Gastroesophageal sphincter (tissue), 4 donors: ENCODE measurements at regions not wholly inside any gene's neighbourhood (a gene's known extent, or its start where the extent isn't known, plus 50 kb on each side); places are given as distances from the start of the nearest gene placed in this dataset.

ENCODE experiments used
- ATAC-seq: fragments of 150-250 bp; one replicate; pipeline ENCODE4 v1.9.1; 2016; ENCODE audit warnings: mild to moderate bottlenecking, moderate library complexity
- H3K27ac ChIP-seq, 4 donors: fragments of 200-600 bp; sonication (generic) in 3 of 4; 1 replicate in 3 of 4; 2 replicates in 1 of 4; pipeline ENCODE4 v1.5.1; 2016 to 2019
- H3K27me3 ChIP-seq: fragments of 200-600 bp; sonication (generic); one replicate; pipeline ENCODE4 v1.5.1; 2019
- H3K36me3 ChIP-seq, 2 donors: fragments of 200-600 bp; sonication (generic); one replicate each; pipeline ENCODE4 v1.5.1; 2019; ENCODE audit warnings: control low read depth in 1 of 2
- H3K4me1 ChIP-seq, 3 donors: fragments of 200-600 bp; sonication (generic); 1 replicate in 2 of 3; 2 replicates in 1 of 3; pipeline ENCODE4 v1.5.1; 2016 to 2019; ENCODE audit warnings: control low read depth in 2 of 3
- H3K4me3 ChIP-seq, 2 donors: fragments of 200-600 bp; sonication (generic); one replicate each; pipeline ENCODE4 v1.5.1; 2019; ENCODE audit warnings: mild to moderate bottlenecking in 1 of 2, moderate library complexity in 1 of 2
- H3K9me3 ChIP-seq, 3 donors: fragments of 200-600 bp; sonication (generic); one replicate each; pipeline ENCODE4 v1.5.1; 2017 to 2019; ENCODE audit warnings: control low read depth in 2 of 3
- EP300 ChIP-seq: sonication (generic); formaldehyde crosslinking; IDR thresholded peaks from one replicate; pipeline ENCODE4 v1.6.1; 2017; ENCODE audit warnings: antibody characterized with exemption, mild to moderate bottlenecking
- POLR2A ChIP-seq, 2 donors: fragments of 450-650 bp; IDR thresholded peaks; one replicate each; pipeline ENCODE4 v1.6.1; 2017; ENCODE audit warnings: antibody characterized with exemption in 2 of 2, mild to moderate bottlenecking in 2 of 2, moderate library complexity in 1 of 2
- POLR2AphosphoS5 ChIP-seq: sonication (generic); formaldehyde crosslinking; IDR thresholded peaks from one replicate; pipeline ENCODE4 v1.6.1; 2017; ENCODE audit warnings: antibody characterized with exemption
- WGBS, 2 donors: methylation state at CpG; one replicate each; pipeline ENCODE4 v1.1.5; 2018; ENCODE audit warnings: low coverage in 1 of 2; 5-methylcytosine and 5-hydroxymethylcytosine counted together
- TF ChIP-seq, protein P1 (sequence below), 4 experiments: fragments of 200-600 bp in 2 of 4; fragments of 450-650 bp in 2 of 4; sonication (generic) in 1 of 4; IDR thresholded peaks; one replicate each; pipeline ENCODE4 v1.5.1; 2017 to 2019; ENCODE audit warnings: antibody characterized with exemption in 4 of 4, mild to moderate bottlenecking in 2 of 4, moderate library complexity in 2 of 4

DNA sequence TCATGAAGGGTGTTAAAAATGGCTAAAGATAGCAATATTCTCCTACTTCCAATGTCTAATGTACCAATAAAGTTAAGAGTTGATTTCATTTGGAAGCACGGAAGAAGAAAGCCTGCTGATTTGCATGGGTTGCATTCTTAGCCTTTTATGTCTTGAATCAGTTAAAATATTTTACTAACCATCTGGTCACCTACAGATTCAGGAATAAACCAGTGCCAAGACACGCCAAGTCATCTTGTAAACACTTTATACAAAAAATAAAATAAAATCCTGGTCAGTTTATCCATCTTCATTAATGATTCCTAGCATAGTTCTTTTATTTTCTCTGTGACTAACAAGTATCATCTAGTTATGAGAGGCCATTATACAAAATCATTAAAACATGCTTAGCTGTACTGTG is 1031.6 kb upstream of the WWC1 start:
- Histone ChIP-seq H3K27me3 (no peaks in the 10 kb centered on the region), H3K4me3 (no peak overlapping the region), H3K4me1 (no peaks in the 10 kb centered on the region), H3K27ac (no peak overlapping the region), H3K9me3 (no peaks in the 10 kb centered on the region), H3K36me3 (no peaks in the 10 kb centered on the region)
- no peak for ATAC-seq
- TF ChIP-seq EP300 (no peak), POLR2A (IDR thresholded peaks at IDR 0.05) (no peak), POLR2AphosphoS5 (no peak)
- TF ChIP-seq, protein P1, sequence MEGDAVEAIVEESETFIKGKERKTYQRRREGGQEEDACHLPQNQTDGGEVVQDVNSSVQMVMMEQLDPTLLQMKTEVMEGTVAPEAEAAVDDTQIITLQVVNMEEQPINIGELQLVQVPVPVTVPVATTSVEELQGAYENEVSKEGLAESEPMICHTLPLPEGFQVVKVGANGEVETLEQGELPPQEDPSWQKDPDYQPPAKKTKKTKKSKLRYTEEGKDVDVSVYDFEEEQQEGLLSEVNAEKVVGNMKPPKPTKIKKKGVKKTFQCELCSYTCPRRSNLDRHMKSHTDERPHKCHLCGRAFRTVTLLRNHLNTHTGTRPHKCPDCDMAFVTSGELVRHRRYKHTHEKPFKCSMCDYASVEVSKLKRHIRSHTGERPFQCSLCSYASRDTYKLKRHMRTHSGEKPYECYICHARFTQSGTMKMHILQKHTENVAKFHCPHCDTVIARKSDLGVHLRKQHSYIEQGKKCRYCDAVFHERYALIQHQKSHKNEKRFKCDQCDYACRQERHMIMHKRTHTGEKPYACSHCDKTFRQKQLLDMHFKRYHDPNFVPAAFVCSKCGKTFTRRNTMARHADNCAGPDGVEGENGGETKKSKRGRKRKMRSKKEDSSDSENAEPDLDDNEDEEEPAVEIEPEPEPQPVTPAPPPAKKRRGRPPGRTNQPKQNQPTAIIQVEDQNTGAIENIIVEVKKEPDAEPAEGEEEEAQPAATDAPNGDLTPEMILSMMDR (IDR thresholded peaks at IDR 0.05), result no peak
- whole genome bisulfite sequencing, 2 donors, result 10 to 54% methylated on average over 2 of the region's 2 CpGs

DNA sequence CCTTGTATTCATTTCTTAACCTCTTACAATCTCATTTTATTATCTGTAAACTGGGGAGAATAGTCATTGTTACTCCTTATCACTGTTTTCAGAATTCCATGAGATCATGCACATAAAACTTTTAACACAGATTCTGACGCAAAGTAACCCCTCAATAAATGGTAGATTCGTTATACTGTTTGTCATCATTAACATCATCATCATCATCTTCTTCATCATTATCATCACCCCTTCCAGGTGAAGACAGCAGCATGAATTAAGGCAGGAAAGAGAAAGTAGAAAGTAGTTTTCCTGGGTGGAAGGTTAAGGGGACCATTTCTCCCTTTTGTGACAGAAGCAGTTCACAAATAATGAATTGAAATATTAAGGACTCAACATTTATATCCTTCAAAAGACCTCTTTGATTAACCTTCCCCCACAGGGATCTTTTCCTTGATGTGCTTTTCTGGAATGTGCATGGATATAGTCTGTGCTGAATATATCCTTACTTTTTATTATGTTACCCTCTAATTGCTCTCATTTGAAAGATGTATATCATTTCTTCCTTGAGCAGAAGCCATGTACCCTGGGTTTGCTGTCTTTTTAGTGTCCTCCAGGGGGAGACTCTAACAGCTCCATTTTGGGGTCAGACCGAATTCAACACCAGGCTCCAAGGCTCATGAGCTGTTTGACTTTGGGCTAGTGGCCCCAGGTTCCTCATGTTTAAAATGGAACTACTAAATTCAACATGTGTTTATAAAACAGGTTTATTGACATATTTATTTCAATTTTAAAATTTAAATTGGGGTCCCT is 1029.9 kb upstream of the WWC1 start:
- H3K4me3 ChIP-seq, result no peak overlapping the region
- no peak for ATAC-seq

DNA sequence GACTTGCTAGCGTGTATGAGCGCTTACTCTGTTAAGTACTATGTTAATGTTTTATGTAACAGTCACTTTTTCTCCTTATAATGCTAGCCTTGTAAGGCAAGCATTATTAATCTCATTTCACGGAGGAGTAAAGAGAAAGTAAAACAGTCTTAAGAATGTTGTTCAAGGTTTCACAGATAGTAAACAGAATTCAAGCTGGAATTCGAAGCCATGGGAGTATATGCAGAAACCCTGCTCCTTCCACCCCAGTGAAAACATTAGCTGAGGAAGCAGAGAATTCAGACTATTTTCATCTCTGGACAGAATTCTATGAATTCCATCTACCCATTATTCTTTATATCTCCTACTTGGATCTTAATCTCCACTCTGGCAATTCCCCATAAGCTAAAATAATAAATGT is 1028.3 kb upstream of the WWC1 start:
- 50 to 64% methylated on average over 4 of the region's 4 CpGs for WGBS, 2 donors
- TF ChIP-seq POLR2AphosphoS5 (no peak), EP300 (no peak), POLR2A (IDR thresholded peaks at IDR 0.05) (no peak)
- TF ChIP-seq, protein P1 (IDR thresholded peaks at IDR 0.05), result no peak
- ATAC-seq, result no peak
- Histone ChIP-seq H3K27me3 (no peaks in the 10 kb centered on the region), H3K27ac (peak overlapping the region in 1 of 4 donors; percentile 20), H3K36me3 (no peaks in the 10 kb centered on the region), H3K4me3 (no peak overlapping the region), H3K9me3 (no peaks in the 10 kb centered on the region), H3K4me1 (no peaks in the 10 kb centered on the region)

More for the DNA sequence above, 1029.9 kb upstream of the WWC1 start:
- Histone ChIP-seq H3K27me3 (no peaks in the 10 kb centered on the region), H3K9me3 (no peaks in the 10 kb centered on the region), H3K36me3 (no peaks in the 10 kb centered on the region), H3K4me1 (no peaks in the 10 kb centered on the region), H3K27ac (no peak overlapping the region)
- TF ChIP-seq EP300, result no peak
- TF ChIP-seq POLR2A (IDR thresholded peaks at IDR 0.05), result no peak
- TF ChIP-seq POLR2AphosphoS5, result no peak
- TF ChIP-seq, protein P1 (IDR thresholded peaks at IDR 0.05), result no peak
- 80 to 89% methylated on average over 2 to 3 of the region's 3 CpGs for WGBS, 2 donors

DNA sequence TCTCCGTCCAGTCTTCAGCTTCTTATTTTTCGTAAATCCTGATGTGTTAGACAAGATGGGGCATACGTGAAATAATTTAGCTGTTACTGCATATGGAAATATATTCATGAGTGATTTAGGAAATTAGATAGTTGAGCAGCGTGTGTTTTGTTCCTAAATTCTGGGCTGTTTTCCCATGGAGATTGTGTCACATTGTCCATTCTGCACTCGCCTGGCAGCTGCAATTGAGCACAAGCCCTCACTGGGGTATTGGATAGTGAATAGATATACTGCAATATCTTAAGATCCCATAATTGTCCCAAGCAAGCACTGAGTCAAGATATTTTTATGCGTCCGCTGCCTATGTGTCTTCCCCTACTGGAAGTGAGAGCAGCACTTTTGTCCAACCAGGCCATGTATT is 1027.1 kb upstream of the WWC1 start:
- H3K36me3 ChIP-seq, result no peaks in the 10 kb centered on the region
- TF ChIP-seq POLR2AphosphoS5 (no peak), POLR2A (IDR thresholded peaks at IDR 0.05) (no peak), EP300 (no peak)
- TF ChIP-seq, protein P1 (IDR thresholded peaks at IDR 0.05), result no peak
- no peaks in the 10 kb centered on the region for H3K9me3 ChIP-seq
- H3K27ac ChIP-seq, result no peak overlapping the region
- H3K4me3 ChIP-seq, result no peak overlapping the region
- peaks cover 0 to 6% (median 0%) of the 10 kb centered on the region in 3 donors for H3K4me1 ChIP-seq
- 80 to 82% methylated on average over 6 to 7 of the region's 7 CpGs for WGBS, 2 donors
- H3K27me3 ChIP-seq, result no peaks in the 10 kb centered on the region
- no peak for ATAC-seq

DNA sequence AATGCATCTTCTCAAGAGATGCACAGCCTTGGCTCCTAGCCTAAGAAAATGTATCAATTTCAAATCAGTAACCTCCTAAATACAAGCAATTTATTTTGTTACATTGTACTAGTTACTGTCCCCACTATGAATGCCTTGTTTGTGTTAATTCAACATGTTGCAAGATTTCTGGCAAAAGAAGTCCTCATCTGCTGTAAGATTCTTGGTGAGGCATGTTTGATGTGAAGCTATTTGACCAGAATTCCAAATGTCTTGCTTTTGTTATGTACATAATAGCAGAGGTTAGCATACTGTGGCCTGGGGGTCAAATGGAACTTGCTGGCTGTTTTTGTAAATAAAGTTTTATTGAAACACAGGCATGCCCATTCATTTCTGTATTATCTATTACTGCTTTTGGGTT is 1023.1 kb upstream of the WWC1 start:
- Histone ChIP-seq H3K27me3 (no peaks in the 10 kb centered on the region), H3K9me3 (no peaks in the 10 kb centered on the region), H3K4me1 (peaks cover 0 to 10% (median 2%) of the 10 kb centered on the region in 3 donors), H3K4me3 (no peak overlapping the region), H3K36me3 (no peaks in the 10 kb centered on the region), H3K27ac (no peak overlapping the region)
- ATAC-seq, result no peak
- TF ChIP-seq POLR2A (IDR thresholded peaks at IDR 0.05), result no peak
- no peak for TF ChIP-seq POLR2AphosphoS5
- TF ChIP-seq EP300, result no peak
- TF ChIP-seq, protein P1 (IDR thresholded peaks at IDR 0.05), result no peak
